Neuronal stem cell (in vitro differentiated cells): ENCODE measurements at regions not wholly inside any gene's neighbourhood (a gene's known extent, or its start where the extent isn't known, plus 50 kb on each side); places are given as distances from the start of the nearest gene placed in this dataset.

Source experiments
- DNase-seq: peaks from one replicate; pipeline ENCODE4 v3.0.0-alpha.2; 2013; ENCODE audit warnings: low spot score
- H2AFZ ChIP-seq: one replicate; pipeline ENCODE4 v1.6.1; 2013; ENCODE audit warnings: mild to moderate bottlenecking, low read length, inconsistent platforms
- H2AK5ac ChIP-seq: 2 replicates; pipeline ENCODE4 v1.6.1; 2013; ENCODE audit warnings: low read depth, mild to moderate bottlenecking, inconsistent platforms, low read length, moderate library complexity, mixed read lengths
- H2BK120ac ChIP-seq: 2 replicates; pipeline ENCODE4 v1.6.1; 2013; ENCODE audit warnings: low read depth, mild to moderate bottlenecking, inconsistent platforms, low read length, moderate library complexity, mixed read lengths
- H2BK12ac ChIP-seq: one replicate; pipeline ENCODE4 v1.6.1; 2013; ENCODE audit warnings: low read length, inconsistent platforms
- H2BK15ac ChIP-seq: 2 replicates; pipeline ENCODE4 v1.6.1; 2013; ENCODE audit warnings: mild to moderate bottlenecking, low read length, inconsistent platforms, mixed read lengths
- H2BK5ac ChIP-seq: one replicate; pipeline ENCODE4 v1.6.1; 2013; ENCODE audit warnings: inconsistent platforms, mild to moderate bottlenecking, low read length, moderate library complexity
- H3K14ac ChIP-seq: one replicate; pipeline ENCODE4 v1.6.1; 2013; ENCODE audit warnings: low read length, inconsistent platforms
- H3K18ac ChIP-seq: 2 replicates; pipeline ENCODE4 v1.6.1; 2013; ENCODE audit warnings: low read length, inconsistent platforms
- H3K23ac ChIP-seq: 2 replicates; pipeline ENCODE4 v1.6.1; 2013; ENCODE audit warnings: low read depth, mild to moderate bottlenecking, mixed read lengths, low read length, inconsistent platforms; ENCODE audit not compliant: poor library complexity
- H3K27ac ChIP-seq: replicated peaks from 3 replicates; pipeline ENCODE4 v1.5.1; 2013; ENCODE audit warnings: low read length, inconsistent platforms
- H3K27me3 ChIP-seq, 3 experiments: 2 replicates each; pipeline ENCODE4 v1.6.1; 2013; ENCODE audit warnings: low read length in 3 of 3, mild to moderate bottlenecking in 2 of 3, inconsistent platforms in 1 of 3, low read depth in 1 of 3, mixed read lengths in 1 of 3, moderate library complexity in 1 of 3; ENCODE audit not compliant: control insufficient read depth in 3 of 3, insufficient read depth in 3 of 3
- H3K36me3 ChIP-seq, 2 donors: replicated peaks in 1 of 2; 2 replicates each; pipeline ENCODE4 v1.6.1; 2013; ENCODE audit warnings: low read length in 2 of 2; ENCODE audit not compliant: control insufficient read depth in 2 of 2, insufficient read depth in 2 of 2
- H3K4ac ChIP-seq: 2 replicates; pipeline ENCODE4 v1.6.1; 2013; ENCODE audit warnings: inconsistent platforms, mild to moderate bottlenecking, low read length, moderate library complexity
- H3K4me1 ChIP-seq, 2 donors: 1 replicate in 1 of 2; 2 replicates in 1 of 2; pipeline ENCODE4 v1.6.1; 2013; ENCODE audit warnings: low read length in 2 of 2, low read depth in 1 of 2; ENCODE audit not compliant: control insufficient read depth in 2 of 2, insufficient read depth in 1 of 2
- H3K4me2 ChIP-seq: one replicate; pipeline ENCODE4 v1.6.1; 2013; ENCODE audit warnings: mild to moderate bottlenecking, low read length, inconsistent platforms; ENCODE audit not compliant: insufficient read depth, poor library complexity, severe bottlenecking
- H3K4me3 ChIP-seq, 2 donors: 2 replicates each; pipeline ENCODE4 v1.5.1; 2013; ENCODE audit warnings: low read length in 2 of 2, mild to moderate bottlenecking in 2 of 2, inconsistent platforms in 1 of 2, moderate library complexity in 1 of 2
- H3K79me1 ChIP-seq: one replicate; pipeline ENCODE4 v1.6.1; 2013; ENCODE audit warnings: low read depth, mild to moderate bottlenecking, inconsistent platforms, low read length, moderate library complexity
- H3K9ac ChIP-seq: one replicate; pipeline ENCODE4 v1.6.1; 2013; ENCODE audit warnings: mild to moderate bottlenecking, low read depth, low read length, inconsistent platforms; ENCODE audit not compliant: poor library complexity
- H3K9me3 ChIP-seq, 2 donors: replicated peaks in 1 of 2; 2 replicates each; pipeline versions ENCODE3 to v1.6.1; 2013; ENCODE audit warnings: low read length in 2 of 2, mild to moderate bottlenecking in 2 of 2, inconsistent platforms in 1 of 2, low read depth in 1 of 2, mixed read lengths in 1 of 2, moderate library complexity in 1 of 2; ENCODE audit not compliant: control insufficient read depth in 2 of 2, insufficient read depth in 1 of 2
- H4K8ac ChIP-seq: one replicate; pipeline ENCODE4 v1.6.1; 2013; ENCODE audit warnings: low read depth, mild to moderate bottlenecking, inconsistent platforms, low read length, moderate library complexity
- H4K91ac ChIP-seq: one replicate; pipeline ENCODE4 v1.6.1; 2013; ENCODE audit warnings: low read length, low read depth, mild to moderate bottlenecking, inconsistent platforms; ENCODE audit not compliant: poor library complexity
- WGBS, 2 donors: extraction: QIAGEN DNeasy Blood & Tissue Kit; methylation state at CpG; one replicate each; pipeline ENCODE4 v1.1.7; 2013; ENCODE audit warnings: missing lambda C conversion rate in 2 of 2, mixed read lengths in 1 of 2; ENCODE audit not compliant: insufficient read length in 2 of 2, insufficient replicate concordance in 1 of 2; ENCODE audit errors: extremely low coverage in 2 of 2; 5-methylcytosine and 5-hydroxymethylcytosine counted together

DNA sequence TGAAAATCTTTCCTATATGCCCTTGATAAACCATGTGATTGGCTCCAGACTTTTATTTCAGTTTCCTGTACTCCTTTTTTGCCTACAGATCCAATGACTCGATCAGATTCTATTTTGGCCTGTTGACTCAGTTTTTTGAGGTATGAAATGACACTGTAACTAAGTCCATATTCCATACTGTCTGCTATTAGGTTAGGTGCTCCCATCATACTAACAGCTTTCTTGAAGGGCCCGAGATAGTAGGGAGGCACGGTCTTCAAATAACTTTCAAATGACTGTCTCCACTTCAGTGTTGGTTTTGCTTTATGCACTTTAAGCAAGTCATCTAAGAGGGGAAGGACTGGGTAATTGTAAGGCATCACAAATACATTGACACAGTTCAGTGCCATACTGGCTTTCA lies 295.4 kb upstream of the DAB2 start:
- no peak overlapping the region for H3K4me3 ChIP-seq
- no peak overlapping the region for H3K4ac ChIP-seq
- no peak overlapping the region for H3K18ac ChIP-seq
- no peak overlapping the region for H2AK5ac ChIP-seq
- no peak overlapping the region for H3K23ac ChIP-seq
- no peaks in the 10 kb centered on the region for H3K36me3 ChIP-seq
- H4K8ac ChIP-seq, result no peak overlapping the region
- no peaks in the 10 kb centered on the region for H3K27me3 ChIP-seq
- H2BK12ac ChIP-seq, result no peak overlapping the region
- no peaks in the 10 kb centered on the region for H3K9me3 ChIP-seq
- no peak overlapping the region for H3K4me2 ChIP-seq
- H3K27ac ChIP-seq, result no peak overlapping the region
- no CpG with 5 or more reads among the region's 3 CpGs for WGBS, 2 donors
- no peak overlapping the region for H2BK15ac ChIP-seq
- H3K4me1 ChIP-seq, result no peaks in the 10 kb centered on the region
- no peak overlapping the region for H3K14ac ChIP-seq
- no peaks in the 10 kb centered on the region for H3K79me1 ChIP-seq
- H4K91ac ChIP-seq, result no peak overlapping the region
- no peak overlapping the region for H2BK5ac ChIP-seq
- DNase-seq, result no peak
- no peak overlapping the region for H2AFZ ChIP-seq
- H2BK120ac ChIP-seq, result no peak overlapping the region
- no peak overlapping the region for H3K9ac ChIP-seq

DNA sequence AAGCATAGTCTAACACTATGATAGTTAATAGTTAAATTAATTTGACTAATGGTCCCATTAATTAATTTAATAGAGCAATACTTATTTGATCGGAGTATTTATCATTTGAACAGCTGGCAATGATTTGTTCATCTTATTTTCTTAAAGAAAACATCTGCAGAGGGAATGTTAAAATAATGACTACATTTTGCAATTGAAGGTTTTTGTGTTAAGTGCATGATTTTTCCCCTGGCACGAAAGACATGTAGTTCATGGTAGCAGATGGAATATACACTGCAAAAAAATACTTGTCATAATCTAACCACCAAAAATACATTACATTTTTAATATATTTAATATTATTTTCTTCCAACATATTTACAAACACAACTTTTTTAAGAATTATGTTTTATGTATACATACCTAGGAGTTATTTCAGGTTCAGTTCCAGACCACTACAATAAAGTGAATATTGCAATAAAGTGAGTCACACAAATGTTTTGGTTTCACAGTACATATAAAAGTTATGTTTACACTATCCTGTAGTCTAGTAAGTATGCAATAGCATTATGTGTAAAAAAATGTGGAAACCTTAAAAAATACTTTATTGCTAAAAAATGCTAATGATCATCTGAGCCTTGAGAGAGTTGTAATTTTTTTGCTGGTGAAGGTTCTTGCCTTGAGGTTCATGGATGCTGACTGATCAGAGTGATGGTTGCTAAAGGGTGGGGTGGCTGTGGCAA lies 292.6 kb upstream of the DAB2 start:
- no CpG with 5 or more reads among the region's 2 CpGs for WGBS, 2 donors
- Histone ChIP-seq H3K4ac (no peak overlapping the region), H2BK12ac (no peak overlapping the region), H3K23ac (no peak overlapping the region), H2BK5ac (no peak overlapping the region), H3K36me3 (no peaks in the 10 kb centered on the region), H3K14ac (no peak overlapping the region), H3K4me1 (no peaks in the 10 kb centered on the region), H2AFZ (no peak overlapping the region), H3K18ac (no peak overlapping the region), H3K4me2 (no peak overlapping the region), H2BK15ac (no peak overlapping the region), H3K9ac (no peak overlapping the region), H2BK120ac (no peak overlapping the region), H3K27ac (no peak overlapping the region), H3K9me3 (no peaks in the 10 kb centered on the region), H3K79me1 (no peaks in the 10 kb centered on the region), H3K27me3 (no peaks in the 10 kb centered on the region), H4K91ac (no peak overlapping the region), H2AK5ac (no peak overlapping the region), H3K4me3 (no peak overlapping the region), H4K8ac (no peak overlapping the region)
- no peak for DNase-seq

DNA sequence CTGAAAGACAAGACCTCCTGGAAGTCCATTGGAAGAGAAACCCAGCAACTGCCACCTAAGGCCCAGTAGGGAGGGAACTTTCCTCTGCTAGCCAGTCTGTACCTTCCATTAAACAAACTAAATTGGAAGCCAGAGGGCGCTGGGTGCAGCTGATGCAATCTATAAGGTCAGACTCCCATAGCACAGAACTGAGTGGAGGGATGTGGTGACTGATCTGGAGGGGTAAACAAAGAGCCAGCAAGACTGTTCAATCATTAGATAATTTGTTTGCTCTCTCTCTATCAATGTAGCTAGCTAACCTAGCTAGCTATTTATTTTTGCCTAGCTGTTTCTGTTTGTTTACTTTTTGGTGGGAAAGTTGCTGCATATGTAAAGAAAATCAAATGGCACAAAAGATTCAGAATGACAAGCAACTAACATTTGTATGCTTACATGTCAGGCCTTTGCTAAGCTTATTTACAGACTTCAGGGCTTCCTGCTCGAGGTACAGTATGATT lies 291.8 kb upstream of the DAB2 start:
- H3K4me3 ChIP-seq, result no peak overlapping the region
- no peak overlapping the region for H3K4ac ChIP-seq
- no peaks in the 10 kb centered on the region for H3K79me1 ChIP-seq
- H2BK120ac ChIP-seq, result no peak overlapping the region
- no peaks in the 10 kb centered on the region for H3K9me3 ChIP-seq
- no peak overlapping the region for H2BK12ac ChIP-seq
- H3K36me3 ChIP-seq, result no peaks in the 10 kb centered on the region
- H3K27me3 ChIP-seq, result no peaks in the 10 kb centered on the region
- no peaks in the 10 kb centered on the region for H3K4me1 ChIP-seq
- H2AFZ ChIP-seq, result no peak overlapping the region
- no peak overlapping the region for H3K4me2 ChIP-seq
- no CpG with 5 or more reads among the region's 2 CpGs for WGBS, 2 donors
- H3K18ac ChIP-seq, result no peak overlapping the region
- no peak overlapping the region for H2AK5ac ChIP-seq
- no peak overlapping the region for H4K91ac ChIP-seq
- no peak overlapping the region for H3K9ac ChIP-seq
- H3K23ac ChIP-seq, result no peak overlapping the region
- peak; percentile 27 for DNase-seq
- no peak overlapping the region for H2BK5ac ChIP-seq
- no peak overlapping the region for H2BK15ac ChIP-seq
- no peak overlapping the region for H4K8ac ChIP-seq
- H3K27ac ChIP-seq, result no peak overlapping the region
- no peak overlapping the region for H3K14ac ChIP-seq

DNA sequence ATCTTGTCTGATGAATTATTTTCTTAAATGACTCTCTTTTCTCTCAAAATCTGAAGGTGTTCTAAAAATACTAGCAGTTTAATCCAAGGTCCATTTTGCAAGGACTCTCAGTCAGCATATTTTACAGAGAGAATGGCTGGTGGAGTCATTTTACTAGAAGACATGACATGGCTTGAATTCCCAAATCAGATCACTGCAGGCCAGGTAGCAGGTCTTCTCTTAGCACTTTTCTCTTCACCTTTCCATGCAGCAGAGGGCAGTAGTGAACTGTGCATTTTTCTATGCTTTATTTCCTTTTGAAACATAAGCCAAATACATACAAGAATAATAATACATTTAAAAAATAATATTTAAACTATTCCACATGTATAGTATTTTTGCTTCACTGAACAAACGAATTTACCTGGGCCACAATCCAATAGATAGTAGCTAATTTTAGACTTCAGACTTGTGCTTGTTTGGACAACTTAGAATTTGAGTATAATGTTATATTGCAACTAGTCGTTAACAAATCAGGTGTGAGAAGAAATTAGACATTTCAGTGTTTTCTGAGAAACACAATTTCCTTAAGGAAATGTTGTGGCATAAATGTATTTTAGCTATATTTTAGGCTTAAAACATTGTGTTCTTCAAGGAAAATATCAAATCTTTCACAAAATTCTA lies 289.4 kb upstream of the DAB2 start:
- no peak overlapping the region for H4K91ac ChIP-seq
- no peak overlapping the region for H2BK120ac ChIP-seq
- H3K27ac ChIP-seq, result no peak overlapping the region
- DNase-seq, result peak; percentile 54
- no peak overlapping the region for H3K18ac ChIP-seq
- no peak overlapping the region for H2BK15ac ChIP-seq
- no peaks in the 10 kb centered on the region for H3K27me3 ChIP-seq
- H3K9ac ChIP-seq, result no peak overlapping the region
- no peak overlapping the region for H2AK5ac ChIP-seq
- no peaks in the 10 kb centered on the region for H3K36me3 ChIP-seq
- no peaks in the 10 kb centered on the region for H3K9me3 ChIP-seq
- no peak overlapping the region for H3K23ac ChIP-seq
- no peak overlapping the region for H3K4me2 ChIP-seq
- no peaks in the 10 kb centered on the region for H3K4me1 ChIP-seq
- H3K4me3 ChIP-seq, result no peak overlapping the region
- no peak overlapping the region for H2BK12ac ChIP-seq
- H3K79me1 ChIP-seq, result no peaks in the 10 kb centered on the region
- WGBS, 2 donors, result no CpG with 5 or more reads among the region's 2 CpGs
- H3K4ac ChIP-seq, result no peak overlapping the region
- no peak overlapping the region for H3K14ac ChIP-seq
- no peak overlapping the region for H2BK5ac ChIP-seq
- no peak overlapping the region for H4K8ac ChIP-seq
- H2AFZ ChIP-seq, result no peak overlapping the region
